ENCODE measurements at regions not wholly inside any gene's neighbourhood (a gene's known extent, or its start where the extent isn't known, plus 50 kb on each side); places are given as distances from the start of the nearest gene placed in this dataset.
"Not testable (repeated sequence)": the region's sequence is repeated elsewhere in the genome, so short reads cannot be mapped to it uniquely, and the experiment has no call there.

DNA sequence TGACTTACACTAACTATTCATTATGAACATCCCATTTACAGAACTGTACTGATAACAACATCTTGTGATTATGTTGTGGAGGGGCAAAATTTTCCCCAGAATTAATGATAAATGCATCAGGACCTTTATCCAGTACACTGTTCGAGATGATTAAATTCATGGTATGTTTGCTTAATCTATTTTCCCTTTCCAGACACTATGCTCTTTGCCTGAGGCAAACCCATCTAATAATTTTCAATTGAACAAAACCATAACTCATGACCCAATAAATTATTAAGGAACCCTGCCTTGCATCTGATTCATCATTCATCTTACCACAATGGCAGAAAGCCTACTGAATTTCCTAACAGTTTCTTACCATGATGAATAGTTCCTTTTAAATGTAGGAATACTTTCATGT is 385.0 kb downstream of the DSEL start:
- DNase-seq = no peak

DNA sequence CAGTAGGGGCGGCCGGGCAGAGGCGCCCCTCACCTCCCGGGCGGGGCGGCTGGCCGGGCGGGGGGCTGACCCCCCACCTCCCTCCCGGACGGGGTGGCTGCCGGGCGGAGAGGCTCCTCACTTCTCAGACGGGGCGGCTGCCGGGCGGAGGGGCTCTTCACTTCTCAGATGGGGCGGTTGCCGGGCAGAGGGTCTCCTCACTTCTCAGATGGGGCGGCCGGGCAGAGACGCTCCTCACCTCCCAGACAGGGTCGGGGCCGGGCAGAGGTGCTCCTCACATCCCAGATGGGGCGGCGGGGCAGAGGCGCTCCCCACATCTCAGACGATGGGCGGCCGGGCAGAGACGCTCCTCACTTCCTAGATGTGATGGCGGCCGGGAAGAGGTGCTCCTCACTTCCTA is 389.8 kb downstream of the DSEL start:
- not testable (repeated sequence) for DNase-seq

DNA sequence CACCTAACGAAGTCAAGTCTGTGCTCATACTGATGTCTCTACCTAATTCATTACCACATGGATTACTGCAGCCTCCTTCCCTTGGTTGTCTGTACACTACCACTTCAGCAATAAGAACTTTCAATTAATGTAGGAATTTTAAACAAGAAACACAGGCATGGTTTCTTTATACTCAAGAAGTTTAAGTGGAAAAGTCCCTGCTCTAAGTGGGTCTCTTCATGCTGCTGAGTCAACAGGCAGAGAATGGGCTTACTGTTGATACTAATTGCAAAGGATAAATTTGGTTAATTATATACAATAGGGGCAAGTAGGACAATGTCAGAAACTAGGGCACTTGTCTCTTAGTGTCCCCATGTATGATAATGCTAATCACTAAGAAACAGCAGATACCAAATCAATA is 392.6 kb downstream of the DSEL start:
- DNase-seq = no peak

DNA sequence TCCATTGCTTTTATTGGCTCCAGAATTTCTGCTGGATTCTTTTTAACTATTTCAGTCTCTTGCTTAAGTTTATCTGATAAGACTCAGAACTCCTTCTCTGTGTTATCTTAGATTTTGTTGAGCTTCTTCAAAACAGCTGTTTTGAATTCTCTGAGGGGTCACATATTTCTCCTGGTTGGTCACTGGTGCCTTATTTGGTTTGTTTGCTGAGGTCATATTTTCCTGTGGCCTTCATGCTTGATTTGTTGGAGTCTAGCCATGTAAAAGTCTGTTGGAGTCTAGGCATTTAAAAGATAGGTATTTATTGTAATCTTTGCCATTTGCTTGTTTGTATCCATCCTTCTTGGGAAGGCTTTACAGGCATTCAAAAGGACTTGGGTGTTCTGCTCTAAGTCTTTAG is 398.7 kb downstream of the DSEL start:
- DNase-seq = no peak

DNA sequence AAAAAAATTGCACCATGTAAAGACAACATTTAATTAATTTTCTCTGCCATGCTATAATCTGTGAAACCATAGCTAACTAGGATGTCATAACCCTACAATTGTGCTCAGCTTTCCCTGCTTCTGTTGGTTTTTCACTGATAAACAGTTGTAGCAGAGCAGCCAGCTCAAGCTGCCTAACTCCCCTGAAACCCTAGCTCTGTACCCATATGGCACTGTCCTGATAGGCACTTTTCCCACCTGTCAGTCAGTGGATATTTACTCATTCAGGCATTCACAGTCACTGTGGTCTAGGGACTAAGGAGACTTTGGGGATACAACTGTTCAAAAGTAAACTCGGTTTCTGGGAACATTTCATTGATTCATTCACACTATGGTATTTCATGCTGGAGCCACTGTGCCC is 407.0 kb downstream of the DSEL start:
- DNase-seq = no peak

DNA sequence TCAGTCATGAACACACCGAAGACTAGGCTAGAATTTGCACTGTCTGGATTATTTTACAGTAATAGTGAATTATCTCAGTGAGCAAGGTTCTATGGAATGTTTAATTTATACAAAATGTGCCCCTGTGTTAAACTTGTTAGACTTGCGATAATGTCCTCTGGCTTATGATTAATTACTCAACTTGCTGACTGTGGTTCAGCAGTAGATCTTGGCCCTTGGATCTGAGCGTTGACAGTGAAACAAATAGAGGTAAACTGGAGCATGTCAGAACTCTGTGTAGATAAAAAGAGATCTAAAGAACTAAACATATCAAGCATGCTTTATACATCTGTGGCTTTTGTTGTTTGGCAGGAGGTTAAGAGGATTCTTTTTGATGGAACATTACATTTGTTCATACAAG is 407.6 kb downstream of the DSEL start:
- DNase-seq = no peak

DNA sequence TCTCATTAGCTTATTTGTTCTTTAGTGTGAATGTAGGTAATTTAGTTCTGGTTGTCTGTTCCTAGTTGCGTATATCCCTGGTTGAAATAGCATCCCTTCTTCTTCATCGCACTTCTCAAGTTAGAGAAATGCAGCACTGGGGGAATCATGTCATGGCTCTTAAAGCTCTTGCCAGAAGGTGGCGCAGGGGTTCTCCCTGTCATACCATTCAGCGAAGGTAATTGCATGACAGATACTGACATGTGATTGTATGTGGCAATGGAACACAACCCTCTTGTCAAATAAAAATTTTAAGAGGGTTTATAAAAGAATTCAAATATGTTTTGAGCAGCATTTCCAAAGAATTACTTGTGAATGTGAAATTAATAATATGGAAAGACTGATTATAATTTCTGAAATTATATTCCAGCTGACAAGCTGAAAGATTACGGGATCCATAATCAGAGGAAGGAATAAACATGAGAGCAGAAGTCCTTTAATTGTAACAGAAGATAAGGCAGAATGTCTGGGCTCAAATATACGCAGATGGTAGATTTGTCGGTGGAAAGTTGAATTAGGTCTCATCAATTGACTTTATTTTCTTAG is 411.7 kb downstream of the DSEL start:
- peak; percentile 29 for DNase-seq

DNA sequence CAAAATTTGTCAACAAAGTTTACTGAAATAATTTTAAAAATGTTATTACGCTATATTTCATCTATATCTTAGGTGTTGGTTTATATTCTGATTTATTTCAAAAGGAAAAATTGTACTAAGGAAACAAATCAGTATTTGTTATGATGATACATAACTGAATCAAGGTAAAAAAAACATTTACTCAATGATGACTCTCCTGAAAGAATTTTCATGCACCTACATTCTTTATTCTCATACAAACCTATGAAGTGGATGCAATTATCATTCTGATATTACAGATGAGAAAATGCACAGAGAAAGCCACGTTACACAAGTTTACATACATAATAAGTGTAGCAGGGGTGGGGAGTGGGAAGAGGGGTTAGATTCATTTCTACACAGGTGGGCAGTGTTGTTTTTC is 422.4 kb downstream of the DSEL start:
- no peak for DNase-seq

DNA sequence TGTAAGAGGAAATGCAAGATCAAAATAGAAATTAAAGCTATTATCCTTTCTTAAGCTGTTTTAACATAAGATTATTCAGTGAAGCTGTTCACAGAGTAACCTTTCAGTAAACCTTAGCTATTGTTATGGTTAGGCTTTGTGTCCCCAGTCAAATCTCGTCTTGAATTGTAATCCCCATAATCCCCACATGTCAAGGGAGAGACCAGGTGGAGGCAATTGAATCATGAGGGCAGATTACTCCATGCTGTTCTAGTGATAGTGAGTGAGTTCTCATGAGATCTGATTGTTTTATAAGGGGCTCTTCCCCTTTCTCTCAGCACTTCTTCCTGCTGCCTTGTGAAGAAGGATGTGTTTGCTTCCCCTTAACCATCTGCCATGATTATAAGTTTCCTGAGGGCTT is 424.4 kb downstream of the DSEL start:
- no peak for DNase-seq

DNA sequence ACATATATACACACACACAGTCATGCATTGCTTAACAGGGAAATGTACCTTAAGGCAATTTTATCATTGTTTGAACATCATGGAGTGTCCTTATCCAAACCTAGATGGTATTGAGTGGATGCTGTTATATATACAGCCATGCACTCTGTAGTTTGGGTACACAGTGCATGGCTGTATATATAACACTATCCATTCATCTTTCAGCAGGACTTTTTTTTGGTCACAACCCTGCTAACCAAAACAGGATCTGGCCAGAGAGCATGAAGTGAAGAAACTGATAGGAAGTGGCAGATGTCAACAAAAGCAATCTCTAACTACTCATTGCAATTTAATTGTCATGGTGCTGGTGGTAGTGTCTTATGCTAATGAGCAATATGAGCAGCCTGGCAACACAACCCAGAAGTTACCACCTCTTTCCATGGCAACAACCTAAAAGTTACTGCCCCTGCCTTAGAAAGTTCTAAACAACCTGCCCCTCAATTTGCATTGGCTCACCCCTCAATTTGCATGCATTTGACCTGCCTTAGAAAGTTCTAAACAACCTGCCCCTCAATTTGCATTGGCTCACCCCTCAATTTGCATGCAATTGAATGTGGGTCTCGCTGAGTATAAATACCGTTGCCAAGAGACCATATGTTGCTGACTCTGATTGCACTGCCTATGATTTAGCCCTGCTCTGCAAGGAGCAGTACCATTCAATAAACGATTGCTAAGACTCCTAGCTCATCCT is 434.9 kb downstream of the DSEL start:
- DNase-seq = no peak

DNA sequence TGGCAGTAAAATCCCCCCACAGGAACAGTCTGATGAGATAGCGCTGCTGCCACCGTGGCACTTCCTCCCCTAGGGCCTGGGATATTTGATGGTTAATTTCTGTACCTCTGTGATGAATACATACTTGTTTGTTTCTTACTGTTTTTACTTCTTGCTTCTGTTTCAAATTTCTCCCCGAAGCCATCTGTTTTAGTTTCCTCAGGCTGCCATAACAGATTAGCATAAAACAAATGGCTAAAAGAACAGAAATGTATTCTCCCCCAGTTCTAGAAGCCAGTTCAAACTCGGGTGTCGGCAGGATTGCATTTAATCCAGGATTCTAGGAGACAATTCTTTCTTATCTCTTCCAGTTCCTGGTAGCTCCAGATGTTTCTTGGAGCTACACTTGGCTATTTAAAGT is 435.9 kb downstream of the DSEL start:
- no peak for DNase-seq

DNA sequence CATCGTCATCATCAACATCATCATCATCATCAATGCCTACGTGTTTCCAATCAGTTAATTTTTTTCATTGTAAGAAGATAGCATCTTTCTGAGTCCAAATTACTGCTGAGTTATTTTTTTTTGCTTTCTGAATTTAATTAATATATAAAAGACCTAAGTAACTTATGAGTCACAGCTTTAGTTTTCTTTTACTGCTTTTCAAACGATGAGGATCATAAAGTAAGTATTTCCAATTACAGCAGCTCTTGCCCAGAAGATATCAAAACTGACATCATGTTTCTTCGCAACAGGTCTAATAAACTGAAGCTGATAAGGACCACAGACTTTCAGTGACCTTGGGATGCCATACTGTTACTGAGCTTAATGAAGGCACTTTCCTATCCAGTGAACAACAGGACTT is 442.2 kb downstream of the DSEL start:
- DNase-seq = no peak

DNA sequence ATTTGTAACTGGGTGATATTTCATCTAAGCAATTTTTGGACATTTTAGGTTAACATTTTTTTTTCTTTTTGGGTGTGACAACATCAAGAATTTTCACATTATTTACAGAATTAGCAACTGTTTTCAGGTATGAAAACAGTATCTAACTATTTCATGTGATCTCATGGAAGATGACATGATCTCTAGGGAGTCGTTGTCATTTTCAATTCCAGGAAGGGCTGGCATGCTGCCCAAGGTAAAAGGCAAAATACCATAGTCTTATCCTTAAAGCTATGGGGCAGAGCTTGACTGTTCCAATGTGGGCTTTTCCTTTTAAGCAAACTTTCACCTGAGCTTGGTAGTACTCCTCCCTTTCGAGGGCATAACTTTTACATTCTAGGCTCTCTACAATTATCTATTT is 443.7 kb downstream of the DSEL start:
- DNase-seq = no peak

DNA sequence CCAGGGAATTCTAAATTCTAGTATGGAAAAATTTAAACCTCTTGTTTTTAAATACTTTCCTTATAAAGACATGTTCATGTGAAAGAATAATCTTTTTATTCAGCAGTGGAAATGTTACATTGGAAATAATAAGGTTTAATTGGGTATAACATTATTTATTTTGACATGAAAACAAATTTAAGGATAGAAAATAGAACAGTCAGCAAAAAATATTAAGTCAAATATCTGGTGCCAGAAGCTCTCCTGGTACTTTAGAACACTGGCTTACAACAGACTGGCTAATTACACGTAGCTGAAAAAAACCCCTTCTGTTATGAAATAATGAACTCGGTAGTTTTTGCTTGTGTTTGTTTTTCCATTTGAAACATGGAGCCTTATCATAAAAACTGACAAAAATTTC is 447.9 kb downstream of the DSEL start:
- no peak for DNase-seq

DNA sequence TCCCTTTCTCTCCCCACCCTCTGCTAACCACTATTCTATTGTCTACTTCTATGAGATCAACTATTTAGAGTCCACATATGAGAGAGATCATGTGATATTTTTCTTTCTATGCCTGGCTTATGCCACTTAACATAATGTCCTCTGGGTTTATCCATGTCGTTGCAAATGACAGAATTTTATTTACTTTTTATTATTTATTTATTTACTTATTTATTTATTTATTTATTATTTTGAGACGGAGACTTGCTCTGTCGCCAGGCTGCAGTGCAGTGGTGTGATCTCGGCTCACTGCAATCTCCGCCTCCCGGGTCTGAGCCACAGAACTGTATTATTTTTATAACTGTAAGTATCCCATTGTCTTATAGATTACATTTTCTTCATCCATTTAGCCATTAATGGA is 443.4 kb upstream of the CDH19 start:
- DNase-seq = no peak

DNA sequence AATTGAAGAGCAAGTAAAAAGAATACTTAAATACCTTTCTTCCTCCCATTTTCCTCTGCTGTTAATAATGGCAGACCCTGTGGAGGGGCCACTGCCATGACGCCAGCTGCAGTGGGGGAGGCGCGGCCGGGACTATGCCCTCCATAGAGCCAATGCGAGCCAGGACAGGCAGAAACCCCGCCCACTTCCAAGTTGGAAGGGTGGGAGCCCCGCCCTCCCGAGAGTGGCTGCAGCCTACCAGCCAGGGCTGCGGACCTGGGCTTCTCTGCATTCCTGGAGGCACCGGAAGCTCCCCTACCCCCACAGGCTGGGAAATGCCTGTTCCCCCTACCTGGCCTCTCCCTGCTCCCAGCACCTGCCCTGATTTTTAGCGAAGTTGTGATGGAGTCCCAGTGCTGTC is 439.4 kb upstream of the CDH19 start:
- no peak for DNase-seq

DNA sequence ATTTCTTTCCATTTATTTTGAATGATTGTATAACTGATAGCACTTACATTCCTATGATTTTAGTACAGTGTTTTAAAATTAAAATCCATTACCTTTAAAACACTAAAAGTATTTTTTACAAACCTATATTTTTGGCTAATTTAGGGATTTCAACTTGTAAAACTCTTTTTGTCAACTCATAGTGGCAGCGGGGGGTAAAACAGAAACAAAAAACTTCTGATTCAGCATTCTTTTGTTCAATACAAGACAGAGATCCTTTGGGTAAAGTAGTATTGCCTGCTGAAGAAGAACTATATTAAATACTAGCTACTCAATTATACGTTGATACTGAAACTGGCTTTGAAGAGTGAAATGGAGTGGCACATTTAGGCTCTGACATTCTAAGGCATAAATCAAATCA is 437.4 kb upstream of the CDH19 start:
- no peak for DNase-seq

DNA sequence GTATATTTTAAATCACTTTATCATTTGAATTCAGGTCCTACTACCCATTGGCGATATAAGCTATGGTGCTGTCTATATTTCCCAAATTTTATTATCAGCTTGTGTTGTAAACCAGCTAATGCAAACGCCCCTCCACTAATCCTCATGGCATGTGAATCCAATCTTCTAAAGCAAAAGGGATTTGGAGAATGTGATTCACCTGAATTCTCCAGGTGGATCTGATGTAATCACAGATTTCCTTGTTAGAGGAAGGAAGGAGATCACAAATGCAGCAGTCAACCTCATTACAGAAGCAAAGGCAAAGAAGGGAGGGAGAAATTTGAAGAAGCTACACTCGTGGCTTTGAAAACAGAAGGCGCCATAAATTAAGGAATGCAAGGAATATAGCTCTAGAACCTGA is 431.1 kb upstream of the CDH19 start:
- DNase-seq = no peak

DNA sequence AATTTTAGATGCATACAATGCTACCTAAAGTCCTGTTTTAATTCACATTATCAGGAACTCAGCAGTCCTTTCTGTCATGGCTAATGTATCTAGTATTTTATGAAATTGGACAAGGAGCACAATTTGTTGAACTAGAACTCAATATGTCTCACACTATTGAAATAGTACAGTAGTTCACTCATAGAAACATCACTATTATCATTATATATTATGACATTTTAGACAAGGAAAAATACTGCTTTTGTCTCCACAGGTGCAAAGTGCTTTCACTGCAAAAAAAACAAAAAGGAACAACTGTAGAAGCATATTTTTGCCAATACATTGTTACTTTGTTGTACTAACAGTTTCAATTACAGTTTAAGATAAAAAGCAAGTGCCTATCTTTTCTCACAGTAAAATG is 419.2 kb upstream of the CDH19 start:
- no peak for DNase-seq

DNA sequence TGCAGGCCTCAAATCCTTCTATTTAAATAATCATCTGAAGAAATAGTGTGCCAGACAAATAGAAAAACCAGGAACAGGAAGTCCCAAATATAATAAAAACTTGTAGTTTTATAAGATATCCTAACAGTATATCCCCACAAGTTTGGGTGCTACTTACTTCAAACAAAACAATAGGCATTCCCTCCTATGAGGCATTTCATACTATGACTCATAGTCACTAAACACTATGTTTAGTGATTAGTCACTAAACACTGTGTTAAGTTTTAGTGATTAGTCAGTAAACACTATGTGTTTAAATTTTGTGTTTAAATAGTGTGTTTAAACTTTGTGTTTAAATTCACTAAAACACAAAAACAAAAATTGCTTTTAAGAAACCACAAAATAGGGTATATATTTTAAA is 407.0 kb upstream of the CDH19 start:
- DNase-seq = no peak

DNA sequence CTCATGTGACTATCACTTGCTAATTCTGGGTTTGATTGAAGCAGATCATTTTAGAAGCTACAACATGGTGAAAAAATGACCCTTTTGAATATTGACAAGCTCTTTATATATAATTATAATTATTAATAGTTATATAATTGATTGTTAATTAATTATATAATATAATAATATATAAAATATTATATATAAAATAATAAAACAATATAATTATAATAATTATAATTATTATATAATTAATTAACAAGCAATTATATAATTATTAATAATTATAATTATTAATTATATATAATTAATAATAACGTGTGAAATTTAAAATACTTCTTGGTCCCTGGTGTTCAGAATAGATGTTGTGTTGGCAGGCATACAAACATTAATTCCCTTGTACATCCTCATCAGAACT is 404.1 kb upstream of the CDH19 start:
- DNase-seq = no peak

DNA sequence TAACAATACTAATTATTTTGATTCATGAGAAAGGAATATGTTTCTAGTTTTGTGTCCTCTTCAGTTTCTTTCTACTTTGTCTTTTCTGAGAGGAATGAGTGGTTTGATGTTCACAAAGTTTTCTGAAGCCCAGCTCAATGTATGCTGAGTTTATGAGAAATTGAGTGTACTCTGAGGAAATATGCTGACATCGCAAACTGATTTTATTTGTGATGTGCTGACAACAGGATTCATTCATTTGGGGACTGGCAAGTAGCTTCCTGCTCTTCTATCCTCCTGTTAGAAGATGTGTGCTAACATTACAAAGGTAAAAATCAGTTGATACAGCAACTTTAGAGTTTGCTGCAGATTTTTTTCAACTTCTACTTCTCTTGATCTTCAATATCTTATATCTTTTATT is 403.2 kb upstream of the CDH19 start:
- DNase-seq = no peak

DNA sequence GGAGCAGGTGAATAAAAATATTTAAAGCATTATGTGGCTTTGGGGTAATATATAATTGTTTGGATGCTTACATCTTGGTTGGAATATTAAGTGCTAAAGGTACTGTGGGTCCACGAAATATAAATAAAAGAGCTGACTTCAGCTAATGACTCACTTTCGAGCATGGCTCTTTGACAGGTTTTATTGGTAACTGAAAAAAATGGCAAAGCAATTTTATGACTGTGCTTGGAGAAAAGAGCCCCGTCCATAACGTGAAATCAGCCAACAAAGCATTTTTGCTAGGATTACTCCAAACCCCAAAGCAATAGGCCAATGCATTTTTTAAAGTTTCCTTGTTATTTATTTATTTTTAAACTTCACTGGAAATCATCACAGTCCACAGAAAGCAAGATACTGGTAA is 397.2 kb upstream of the CDH19 start:
- no peak for DNase-seq

DNA sequence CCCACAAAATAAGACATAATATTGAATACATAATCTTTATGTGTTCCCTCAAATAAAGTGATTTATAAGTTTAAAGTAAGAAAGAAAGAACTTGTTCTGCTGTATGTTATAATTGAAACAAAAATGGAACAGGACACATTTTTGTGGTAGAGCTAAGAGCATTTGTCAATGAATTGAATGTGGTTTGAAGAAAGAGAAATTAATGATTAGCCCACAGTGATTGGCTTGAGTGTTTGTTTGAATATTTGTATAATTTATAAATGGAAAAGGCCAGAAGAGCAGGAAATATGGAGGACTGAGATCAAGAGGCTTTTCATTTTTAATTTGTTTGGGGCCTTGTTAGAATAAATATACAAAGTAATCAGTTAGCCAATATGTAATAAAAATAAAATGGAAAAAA is 395.1 kb upstream of the CDH19 start:
- DNase-seq = no peak

DNA sequence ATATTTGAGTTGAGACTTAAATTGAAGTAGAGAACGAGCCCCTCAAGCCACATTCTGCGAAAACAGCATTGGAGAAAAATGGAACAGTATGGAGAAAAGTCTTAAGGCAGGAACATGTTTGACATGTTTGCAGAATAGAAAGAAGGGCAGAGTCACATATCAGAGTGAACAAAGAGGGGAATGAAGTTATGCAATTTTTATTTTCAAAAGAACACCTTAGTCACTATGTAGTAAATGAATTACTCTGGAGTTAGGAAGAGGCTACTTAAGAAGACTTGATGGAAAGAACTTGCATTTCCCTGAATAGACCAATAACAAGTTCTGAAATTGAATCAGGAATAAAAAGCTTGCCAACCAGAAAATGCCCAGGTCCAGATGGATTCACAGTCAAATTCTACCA is 391.4 kb upstream of the CDH19 start:
- no peak for DNase-seq

Data from CD4-positive, alpha-beta T cell treated with Interleukin-17A for 1 hour (primary cell).